CD1c-positive myeloid dendritic cell (primary cell): ENCODE measurements at regions not wholly inside any gene's neighbourhood (a gene's known extent, or its start where the extent isn't known, plus 50 kb on each side); places are given as distances from the start of the nearest gene placed in this dataset.

Experiments
- DNase-seq: peaks from one replicate; pipeline ENCODE4 v3.0.0-alpha.2; 2016; ENCODE audit errors: extremely low spot score

DNA sequence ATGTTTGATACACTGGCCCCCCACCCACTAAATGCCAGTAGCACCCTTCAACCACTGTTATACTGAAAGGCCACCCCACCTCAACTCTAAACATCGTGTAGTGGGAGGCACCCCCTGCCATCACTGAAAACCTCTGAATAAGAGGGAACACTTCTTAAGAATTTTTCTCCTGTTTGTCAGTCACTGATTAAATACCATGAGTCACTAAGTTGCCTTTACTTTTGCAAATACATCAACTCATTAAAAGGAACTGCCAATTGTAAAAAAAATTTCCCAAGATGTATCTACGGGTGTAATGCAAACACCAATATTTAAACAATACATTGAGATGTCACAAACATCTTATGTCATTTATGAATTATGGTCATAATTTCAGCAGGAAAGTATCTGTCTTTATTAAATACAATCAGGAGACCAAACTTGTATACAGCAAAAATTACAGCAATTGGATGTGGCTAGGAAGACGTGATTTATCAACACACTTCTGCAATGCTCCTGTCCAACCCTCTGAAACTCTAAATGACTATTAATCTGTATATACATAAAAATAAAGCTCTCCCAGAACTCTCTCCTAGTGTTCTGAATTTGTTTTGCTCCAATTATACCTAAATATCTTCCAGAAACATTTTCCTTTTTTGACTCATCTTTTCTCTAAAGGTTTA lies 144.1 kb upstream of the STK17B start:
- DNase-seq, result no peak

DNA sequence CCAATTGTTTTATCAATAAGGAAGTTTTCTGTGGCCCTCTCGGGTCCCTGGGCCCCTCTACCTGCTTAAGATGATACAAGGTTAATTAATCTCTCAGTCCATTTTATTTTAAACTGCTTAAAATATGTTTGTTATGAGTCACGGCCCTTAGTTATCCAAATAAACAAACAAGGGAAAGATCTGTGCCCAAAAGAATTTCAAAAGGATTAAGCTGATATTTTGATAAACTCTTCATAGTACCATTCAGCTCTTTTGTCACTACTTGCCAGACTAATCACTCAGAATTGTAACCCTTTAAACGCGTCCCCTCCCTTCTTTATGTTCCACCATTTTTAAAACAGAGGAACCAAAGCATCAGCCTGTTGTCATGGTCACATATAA lies 144.7 kb upstream of the STK17B start:
- no peak for DNase-seq

DNA sequence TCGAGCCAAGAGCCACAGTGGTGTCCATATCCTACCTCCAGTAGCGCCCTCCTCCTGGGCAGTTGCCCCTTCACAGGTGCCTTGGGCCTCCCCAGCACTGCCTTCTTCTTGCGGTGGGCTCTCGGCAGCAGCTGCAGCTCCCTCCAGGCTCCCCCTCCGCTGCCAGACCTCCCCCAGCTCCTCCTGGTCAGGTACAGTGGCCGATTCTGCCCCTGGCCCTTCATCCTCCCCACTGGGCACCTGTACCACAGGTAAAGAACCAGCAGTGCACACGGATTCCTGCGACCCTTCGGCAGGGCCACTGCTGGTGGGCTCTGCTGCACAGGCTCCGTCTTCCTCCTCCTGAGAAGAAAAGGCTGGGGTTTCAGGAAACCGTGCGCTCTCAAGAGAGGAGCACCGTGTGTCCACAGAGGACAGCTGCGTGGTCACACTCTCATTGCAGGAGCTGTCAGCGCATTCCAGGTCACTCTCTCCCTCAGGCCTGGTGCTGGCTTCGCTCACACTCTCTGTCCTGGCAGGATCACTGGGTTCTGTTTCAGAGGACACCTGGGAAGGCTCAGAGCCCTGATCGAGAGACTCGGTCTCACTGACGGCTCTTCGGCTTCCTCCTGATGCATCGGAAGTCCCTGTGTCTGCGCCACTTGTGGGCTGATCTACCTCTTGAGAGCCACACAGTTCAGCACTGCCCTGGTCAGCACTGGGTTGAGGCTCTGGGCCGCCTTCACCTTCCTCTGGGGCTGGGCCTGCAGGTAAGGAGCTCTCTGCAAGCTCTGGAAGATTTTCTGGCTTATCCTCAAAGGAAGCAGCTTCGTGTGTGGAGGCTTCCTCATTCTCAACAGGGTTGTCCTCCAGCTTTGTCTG lies 147.4 kb upstream of the STK17B start:
- DNase-seq, result no peak

DNA sequence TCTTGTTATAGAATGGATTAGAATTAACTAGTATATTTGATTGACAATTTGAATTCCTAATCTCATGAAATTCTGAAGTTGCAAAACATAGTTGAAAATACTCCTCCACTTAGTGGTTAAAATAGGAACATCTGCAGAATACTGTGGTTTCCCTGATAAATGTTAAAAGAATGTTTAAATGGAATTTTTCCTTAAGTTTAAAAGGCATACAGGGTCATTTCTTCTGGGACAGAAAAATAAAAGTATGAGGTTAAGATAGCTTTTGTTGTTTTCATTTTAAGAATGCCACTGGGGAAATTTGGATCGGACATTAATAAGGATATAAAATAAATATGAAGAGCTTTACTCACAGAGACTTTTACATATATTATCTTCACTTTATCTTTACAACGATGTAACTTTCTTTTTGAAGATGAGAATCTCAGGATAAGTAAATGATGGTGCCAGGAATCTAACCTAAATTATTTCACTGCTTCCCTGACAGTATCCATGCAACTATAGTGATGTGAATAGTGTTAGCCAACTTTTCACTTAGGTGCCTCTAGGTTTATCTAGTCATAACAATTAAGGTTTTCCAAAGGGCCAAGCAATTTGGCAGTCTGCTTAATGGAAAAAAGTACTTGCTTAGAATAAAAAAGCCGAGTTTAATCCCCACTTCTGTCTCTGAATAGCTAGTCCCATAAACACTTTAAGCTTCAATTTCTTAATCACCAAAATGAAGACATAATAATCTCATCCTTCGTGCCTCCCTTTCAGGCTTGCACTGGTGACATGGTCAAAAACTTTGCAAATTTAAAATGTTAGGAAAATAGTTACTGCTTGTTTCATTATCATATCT lies 151.8 kb upstream of the STK17B start:
- no peak for DNase-seq

DNA sequence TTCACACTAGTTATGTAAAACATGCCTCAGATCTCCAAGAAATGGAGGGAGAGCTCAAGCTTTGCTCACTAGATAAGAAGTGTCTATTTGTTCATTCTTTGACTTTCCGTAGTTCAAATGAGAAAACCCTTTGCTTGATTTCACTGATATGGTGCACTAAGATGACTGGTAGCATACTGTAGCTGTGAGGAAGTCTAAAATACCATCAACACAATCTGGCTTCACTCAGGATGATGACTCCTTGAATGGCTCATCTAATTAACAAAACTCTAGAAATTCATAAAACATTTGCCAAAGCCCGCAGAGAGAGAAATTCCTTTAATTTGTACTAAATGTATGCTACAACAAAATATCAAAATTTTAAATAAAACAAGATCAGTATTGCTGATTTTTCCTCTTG lies 152.8 kb upstream of the STK17B start:
- DNase-seq, result no peak

DNA sequence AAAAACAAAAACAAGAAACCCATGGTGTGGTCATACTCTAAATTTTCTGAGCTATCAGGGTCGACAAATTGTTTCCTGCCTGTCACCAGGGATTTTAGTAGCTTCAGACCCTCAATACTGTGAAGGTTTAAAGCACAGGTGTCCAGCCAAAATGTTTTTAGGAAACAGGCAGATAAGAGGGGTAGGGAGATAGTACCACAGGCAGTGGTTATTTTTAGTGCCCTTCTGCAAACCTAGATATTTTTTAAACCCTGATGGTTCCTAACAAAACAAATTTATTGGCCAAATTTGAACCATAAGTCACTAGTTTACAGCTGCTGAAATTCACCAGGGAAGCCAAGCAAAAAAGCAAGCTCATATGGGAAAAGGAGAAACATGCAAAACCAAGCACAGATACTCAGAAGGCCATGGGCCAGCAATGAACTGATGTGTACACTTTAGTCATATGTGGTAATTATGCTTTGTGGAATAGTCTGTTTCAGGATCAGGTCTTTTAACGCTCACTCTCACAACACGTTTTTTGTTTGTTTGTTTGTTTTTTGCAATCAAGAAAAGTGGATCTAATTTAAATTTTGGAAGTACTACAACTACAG lies 156.8 kb upstream of the STK17B start:
- no peak for DNase-seq

DNA sequence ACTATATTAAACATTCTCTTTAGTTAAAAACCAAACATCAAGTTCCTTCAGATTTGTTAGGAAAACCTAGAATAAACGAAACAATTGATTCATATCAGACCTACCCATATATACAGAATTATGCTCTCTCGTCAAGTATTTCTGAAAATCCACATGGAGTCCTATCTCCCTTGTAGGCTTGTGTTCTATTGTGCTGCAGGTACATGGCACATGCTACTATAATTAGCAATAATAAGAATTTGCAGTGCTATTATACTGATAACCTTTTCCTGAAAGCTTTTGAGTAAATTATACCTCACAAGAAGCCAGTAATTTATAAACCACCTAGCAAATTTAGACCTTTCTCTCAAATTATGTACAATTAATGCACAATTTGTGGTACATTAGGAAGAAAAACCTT lies 158.6 kb upstream of the STK17B start:
- DNase-seq, result no peak

DNA sequence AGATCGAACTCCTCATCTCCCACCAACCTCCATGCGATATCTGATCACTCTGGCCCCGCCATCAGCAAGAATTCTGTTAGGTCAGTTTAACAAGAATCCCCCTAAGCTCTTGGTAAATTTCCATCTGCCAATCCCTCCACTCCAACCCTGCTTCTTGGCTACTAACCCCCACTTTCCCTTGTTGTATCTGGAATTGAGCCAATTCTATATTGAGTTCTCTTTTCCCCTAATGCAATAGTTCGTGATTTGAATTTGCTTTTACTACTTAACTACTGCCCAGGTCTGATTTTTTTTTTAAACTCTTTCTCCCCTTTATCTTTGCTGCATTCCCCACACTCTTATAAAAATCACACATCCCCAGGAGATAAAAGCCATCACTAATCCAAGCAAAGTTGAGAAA lies 159.3 kb upstream of the STK17B start:
- no peak for DNase-seq

DNA sequence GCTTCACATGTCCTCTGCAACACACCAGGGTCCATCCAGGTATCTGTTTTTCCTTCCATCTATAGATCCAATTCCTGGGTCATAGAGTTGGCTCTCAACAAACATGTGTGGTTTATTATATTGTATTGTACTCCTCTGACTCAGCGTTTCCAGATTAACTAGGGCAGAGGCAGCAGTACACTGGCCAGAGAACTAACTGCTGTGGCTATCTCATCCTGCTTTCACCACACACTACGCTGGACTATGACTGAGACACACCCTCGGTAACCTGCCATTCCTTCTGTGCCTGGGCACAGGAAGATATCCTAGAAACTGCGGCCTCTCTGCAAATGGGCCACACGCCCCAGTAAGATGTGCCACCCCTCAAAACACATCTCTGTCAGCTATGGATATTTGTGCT lies 159.8 kb upstream of the STK17B start:
- no peak for DNase-seq

DNA sequence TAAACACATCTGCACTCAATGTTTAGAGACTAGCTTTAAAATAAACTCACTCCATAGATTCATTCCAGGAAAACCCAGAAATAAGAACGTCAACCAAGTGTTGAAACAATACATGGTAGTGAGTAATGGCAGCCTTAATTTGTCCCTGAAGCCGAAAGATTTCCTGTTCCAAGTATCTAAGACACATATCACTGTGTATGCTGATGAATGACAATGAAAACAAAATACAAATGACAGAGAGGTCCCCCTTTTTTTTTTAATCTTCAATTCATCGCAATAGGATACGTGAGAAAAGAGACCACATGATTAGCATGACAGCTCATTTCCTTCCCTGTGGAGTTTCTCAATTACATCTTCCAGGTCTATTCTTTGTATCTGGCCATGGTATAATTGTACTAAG lies 160.5 kb upstream of the STK17B start:
- DNase-seq, result no peak

DNA sequence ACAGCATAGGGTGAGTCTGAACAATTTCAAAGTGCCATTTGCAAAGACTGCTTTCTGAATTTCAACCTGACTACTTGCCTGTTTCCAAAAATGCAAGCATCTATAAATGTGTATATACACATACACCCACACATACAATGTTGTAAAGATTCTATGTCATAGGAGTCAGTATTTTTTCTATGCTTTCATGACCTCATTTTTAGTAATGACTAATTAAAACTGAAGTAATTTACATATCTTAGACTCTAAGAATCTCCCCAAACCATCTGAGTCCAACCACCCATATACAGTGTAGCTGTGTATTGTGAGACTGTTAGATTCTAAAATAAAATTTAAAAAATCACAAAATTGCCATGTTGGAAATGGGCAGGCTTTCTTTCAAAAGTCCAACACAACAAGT lies 162.0 kb upstream of the STK17B start:
- no peak for DNase-seq

DNA sequence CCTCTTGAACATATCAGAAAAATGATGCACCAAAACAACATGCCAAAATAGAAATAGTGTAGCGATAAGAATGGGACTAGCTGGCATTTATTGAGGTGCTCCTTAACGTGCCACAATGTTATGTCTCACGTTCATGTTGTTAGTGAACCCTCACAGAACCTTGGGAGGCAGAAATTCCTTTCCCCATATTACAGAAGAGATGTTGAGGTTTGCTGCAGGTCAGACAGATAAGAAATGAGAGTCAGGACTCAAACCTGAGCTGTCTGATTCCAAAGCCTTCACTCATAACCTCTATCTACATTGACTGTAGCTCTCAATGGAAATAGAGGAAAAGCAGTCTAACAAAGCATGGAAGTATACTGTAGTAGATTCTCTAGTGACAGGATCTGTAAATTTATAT lies 163.3 kb upstream of the STK17B start:
- no peak for DNase-seq

DNA sequence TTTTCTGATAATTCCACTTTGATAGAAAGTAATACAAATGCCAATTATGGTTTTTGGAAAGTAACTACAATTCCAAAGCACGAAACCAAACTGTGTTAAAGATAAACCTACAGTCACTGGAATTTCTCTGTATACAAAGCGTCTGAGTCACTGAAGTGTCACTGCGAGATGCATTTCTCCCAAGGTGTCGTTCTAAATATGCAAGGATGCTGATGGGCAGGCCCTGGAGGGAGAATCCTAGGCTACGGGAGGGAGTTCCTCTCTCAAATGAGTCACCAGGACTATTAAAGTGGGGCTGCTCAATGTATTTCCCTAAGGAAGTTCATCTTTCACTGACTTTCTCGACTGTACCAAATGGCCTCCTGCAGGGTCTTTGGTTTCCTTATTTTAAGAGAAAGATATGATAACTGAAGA lies 163.8 kb upstream of the STK17B start:
- DNase-seq, result no peak

DNA sequence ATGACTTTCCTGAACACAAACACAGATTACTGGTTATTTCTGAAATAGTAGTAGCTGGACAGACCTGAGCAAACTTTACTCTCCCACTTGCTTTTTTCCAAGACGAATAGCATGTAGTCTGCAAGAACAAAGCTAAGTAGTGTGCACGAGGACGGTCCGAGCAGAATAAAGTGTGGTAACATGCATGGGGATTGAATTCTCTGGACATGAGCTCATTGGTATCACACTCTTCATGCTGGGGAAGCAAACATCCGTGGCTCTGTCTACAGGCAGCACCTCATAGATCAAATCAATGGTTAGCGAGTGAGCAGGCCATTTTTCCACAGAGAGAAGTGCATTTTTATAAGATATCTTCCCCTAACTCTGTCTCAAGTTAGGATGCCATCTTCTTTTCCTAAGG lies 164.8 kb upstream of the STK17B start:
- no peak for DNase-seq

DNA sequence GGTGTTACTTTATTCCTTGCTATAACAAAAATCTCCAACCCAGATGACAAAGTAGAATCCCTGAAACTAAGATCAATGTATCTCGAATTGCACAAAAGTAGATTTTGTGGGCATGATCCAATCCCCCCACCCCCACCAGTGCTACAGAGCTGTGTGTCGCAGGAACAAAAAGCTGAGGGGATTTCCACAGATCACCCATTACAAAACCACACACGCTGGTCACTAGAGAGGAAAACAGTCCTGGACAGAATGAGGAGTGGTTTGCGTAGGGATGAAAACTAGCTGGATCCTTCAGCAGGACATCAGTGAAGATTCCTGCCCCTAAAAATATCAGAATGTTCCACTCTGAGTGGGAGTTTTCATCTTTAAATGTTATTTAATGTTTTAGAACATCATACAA lies 165.3 kb upstream of the STK17B start:
- no peak for DNase-seq

DNA sequence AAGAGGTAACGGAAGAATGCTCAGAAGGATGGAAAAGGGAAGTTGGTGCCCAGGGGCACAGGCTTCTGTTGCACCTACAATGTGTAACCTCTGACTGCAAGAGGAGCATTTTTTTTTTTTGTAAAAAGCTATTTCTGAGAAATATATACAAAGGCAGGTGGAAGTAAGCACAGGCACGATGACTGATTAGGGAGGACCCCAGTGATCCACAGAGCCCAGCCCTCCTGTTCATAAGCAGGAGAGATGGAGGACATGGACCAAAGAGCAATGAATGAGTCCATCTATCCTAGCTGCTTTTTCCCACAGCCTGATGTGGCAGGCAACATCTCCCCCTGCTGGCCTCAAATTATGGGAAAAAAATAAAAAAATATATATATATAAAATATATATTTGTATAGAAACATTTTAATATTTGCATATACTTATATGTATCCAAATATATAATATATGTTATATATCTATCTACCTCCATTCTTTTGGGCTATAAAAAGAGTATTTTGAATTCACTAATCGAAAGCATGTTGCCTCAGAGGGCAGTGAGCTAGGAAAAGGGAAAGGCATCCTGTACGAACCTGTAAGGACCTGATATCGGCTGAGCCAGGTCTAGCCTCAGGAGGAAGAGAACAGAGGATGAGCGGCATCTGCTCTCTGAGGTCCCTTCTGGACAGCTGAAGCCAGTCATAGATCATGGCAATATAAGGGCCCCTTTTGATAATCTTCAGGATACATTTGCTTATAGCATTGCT lies 166.0 kb upstream of the STK17B start:
- DNase-seq, result peak; percentile 53

DNA sequence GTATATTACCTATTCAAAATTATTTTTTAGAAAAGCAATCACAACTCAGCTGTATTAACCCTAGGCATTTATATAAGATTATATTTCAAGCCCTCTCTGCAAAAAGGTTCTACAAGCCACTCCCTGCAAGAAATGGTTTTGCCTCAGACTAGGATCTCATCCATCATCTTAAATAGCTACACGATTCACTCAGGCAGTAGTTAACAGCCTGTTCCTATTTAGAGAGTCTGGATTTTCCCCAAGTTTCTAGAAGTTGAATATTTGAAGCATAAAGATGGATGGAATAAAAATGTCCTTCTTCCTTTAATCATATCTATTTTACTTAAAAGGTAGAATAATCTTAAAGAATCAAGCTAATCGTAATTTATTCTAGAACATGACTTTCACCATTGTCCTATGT lies 167.1 kb upstream of the STK17B start:
- DNase-seq, result no peak

DNA sequence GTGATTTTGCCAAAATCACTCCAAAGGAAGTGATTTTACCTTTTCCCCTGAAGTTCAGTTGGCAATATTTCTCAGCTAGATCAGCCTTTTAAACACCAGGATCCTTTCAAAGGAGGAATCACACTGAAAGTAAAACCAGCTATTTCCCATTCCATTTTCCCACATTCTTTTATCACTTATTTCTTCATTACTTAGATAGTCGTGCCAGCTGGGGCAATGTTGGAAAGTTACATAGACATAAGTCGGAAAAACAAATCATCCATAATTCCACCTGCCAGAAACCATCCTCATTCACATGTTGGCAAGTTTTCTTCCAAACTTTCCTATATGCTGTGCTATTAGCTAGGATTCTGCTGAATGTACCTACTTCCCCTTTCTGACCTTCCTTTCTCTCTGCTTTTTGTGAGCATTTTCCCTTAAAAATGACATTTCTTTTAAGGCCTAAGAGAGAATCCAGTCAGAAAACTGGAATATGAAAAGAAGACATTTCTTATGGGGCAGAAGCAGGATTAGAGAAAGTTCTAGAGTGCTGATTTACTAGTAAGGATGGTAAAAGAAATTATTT lies 170.0 kb upstream of the STK17B start:
- peak; percentile 10 for DNase-seq

DNA sequence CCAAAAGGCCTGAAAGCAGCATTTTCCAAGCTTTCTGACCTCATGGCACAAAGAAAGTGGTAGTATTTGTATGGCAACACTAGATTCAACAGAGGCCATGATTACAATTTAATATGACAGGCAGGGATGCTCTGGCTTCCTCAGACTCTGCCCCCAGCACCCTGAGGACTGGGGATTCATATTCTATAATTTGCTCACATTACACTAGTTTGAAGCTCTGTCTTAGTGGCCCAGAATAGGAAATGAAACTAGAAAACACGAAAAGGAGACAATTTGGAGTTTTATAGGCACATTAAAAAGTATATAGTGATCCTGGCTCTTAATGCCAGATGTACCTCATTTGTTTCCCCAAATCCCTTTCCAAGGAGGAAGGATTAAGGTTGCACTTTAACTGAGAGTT lies 173.0 kb upstream of the STK17B start:
- DNase-seq, result no peak

DNA sequence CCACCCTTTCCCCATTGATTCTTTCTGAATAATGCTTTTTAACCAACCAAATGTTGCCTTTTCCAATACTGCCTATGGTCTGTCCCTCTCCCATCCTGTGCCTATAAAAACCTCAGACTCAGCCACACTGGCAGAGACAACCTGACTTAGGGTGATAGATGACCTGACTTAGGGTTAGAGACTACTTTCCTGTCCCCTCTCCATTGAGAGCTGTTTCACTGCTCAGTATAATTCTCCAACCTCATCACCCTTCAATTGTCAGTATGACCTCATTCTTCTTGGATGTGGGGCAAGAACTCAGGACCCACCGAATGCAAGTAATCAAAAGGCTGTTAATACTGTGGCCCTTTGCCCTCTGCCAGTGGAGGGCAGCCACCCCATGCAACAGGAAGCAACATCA lies 182.3 kb upstream of the STK17B start:
- no peak for DNase-seq

DNA sequence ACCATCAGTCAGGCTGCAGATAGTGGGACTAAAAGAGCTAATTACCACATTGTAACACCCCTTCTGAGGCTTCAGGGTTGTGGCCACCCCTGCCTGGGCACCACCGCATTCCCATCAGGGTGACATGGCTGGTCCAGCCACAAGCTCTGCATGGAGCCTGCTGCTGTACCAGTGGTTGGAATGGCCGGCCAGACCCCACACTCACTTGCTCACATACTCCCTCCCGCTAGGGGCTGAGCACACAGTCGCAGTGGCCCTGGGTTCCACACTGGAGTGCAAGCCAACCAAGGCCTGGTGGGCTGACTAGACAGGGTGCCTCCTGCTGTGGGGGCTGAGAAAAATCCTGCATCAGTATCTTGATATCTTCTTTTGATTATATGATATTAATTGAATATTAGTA lies 182.8 kb upstream of the STK17B start:
- DNase-seq, result no peak
